ENCODE measurements at regions not wholly inside any gene's neighbourhood (a gene's known extent, or its start where the extent isn't known, plus 50 kb on each side); places are given as distances from the start of the nearest gene placed in this dataset.

- Mint-ChIP-seq H3K27me3 (ENCODE audit: low read depth) (no peaks in the 10 kb centered on the region), H3K36me3 (ENCODE audit: insufficient read depth) (peaks cover 2% of the 10 kb centered on the region), H3K4me3 (no peak overlapping the region), H3K4me1 (ENCODE audit: low read depth) (no peaks in the 10 kb centered on the region), H3K9me3 (peaks cover 13% of the 10 kb centered on the region)
- DNase-seq: no peak
- no peak for ATAC-seq
Observed at GRCh38 chr16:72427051-72427782, 255.3 kb upstream of the PMFBP1 start.

- Mint-ChIP-seq H3K4me3 (no peak overlapping the region), H3K36me3 (ENCODE audit: insufficient read depth) (peaks cover 2% of the 10 kb centered on the region), H3K9me3 (peaks cover 17% of the 10 kb centered on the region), H3K4me1 (ENCODE audit: low read depth) (no peaks in the 10 kb centered on the region), H3K27me3 (ENCODE audit: low read depth) (no peaks in the 10 kb centered on the region)
- no peak for ATAC-seq
- no peak for DNase-seq
Observed at GRCh38 chr16:72426386-72426785, 254.4 kb upstream of the PMFBP1 start.

- Mint-ChIP-seq H3K9me3 (peaks cover 22% of the 10 kb centered on the region), H3K36me3 (ENCODE audit: insufficient read depth) (peaks cover 2% of the 10 kb centered on the region), H3K4me1 (ENCODE audit: low read depth) (no peaks in the 10 kb centered on the region), H3K4me3 (no peak overlapping the region), H3K27me3 (ENCODE audit: low read depth) (no peaks in the 10 kb centered on the region)
- ATAC-seq: no peak
- no peak for DNase-seq
Observed at GRCh38 chr16:72425571-72426341, 253.8 kb upstream of the PMFBP1 start.

DNA sequence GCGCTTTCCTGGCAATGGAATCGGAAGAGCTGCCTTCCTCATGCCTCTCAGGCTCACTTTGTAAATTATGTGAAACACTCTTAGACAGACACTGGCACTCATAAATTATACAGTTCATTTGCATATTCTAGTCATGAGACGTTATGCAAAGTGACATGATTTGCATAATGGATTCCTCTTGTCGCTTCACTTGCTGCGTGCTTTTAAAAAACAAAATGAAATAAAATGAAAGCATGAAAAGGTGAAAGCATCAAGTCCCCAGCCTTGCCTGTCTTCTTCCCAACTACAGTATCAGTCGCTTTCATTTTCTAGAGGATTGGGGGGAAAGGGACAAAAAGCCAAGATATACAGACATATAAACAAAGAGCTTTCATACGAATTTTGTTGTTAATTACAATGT is 252.8 kb upstream of the PMFBP1 start:
- Mint-ChIP-seq H3K4me3 (no peak overlapping the region), H3K9me3 (peaks cover 22% of the 10 kb centered on the region), H3K4me1 (ENCODE audit: low read depth) (no peaks in the 10 kb centered on the region), H3K36me3 (ENCODE audit: insufficient read depth) (peaks cover 2% of the 10 kb centered on the region), H3K27me3 (ENCODE audit: low read depth) (no peaks in the 10 kb centered on the region)
- DNase-seq (no peak), ATAC-seq (no peak)

DNA sequence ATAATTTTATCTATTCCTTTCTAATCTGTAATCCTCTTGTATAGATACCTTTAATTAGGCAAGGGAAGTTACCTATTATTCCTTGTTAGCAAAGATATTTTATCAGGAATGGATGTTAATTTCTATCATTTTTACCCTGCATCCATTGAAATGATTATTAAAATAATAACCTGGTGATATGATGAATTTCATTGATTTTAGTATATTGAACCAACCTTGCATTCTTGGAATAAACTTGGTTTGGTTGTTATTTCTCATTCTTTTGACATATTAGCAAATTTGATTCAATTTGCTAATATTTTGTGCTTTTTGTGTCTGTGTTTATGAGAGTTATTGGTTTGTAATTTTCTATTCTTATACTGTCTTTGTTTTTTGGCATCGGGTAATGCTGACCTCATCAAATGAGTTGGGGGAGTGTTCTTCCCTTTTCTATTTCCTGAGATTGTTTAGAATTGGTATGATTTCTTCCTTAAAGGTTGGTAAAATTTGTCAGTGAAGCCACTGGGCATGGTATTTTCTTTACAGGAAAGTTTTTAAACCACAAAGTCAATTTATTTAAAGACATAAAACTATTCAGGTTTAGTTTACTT is 250.4 kb upstream of the PMFBP1 start:
- H3K9me3 Mint-ChIP-seq: peaks cover 22% of the 10 kb centered on the region
- no peaks in the 10 kb centered on the region for H3K27me3 Mint-ChIP-seq (ENCODE audit: low read depth)
- H3K4me3 Mint-ChIP-seq: no peak overlapping the region
- ATAC-seq (no peak), DNase-seq (no peak)
- no peaks in the 10 kb centered on the region for H3K4me1 Mint-ChIP-seq (ENCODE audit: low read depth)
- H3K36me3 Mint-ChIP-seq (ENCODE audit: insufficient read depth): peaks cover 2% of the 10 kb centered on the region

DNA sequence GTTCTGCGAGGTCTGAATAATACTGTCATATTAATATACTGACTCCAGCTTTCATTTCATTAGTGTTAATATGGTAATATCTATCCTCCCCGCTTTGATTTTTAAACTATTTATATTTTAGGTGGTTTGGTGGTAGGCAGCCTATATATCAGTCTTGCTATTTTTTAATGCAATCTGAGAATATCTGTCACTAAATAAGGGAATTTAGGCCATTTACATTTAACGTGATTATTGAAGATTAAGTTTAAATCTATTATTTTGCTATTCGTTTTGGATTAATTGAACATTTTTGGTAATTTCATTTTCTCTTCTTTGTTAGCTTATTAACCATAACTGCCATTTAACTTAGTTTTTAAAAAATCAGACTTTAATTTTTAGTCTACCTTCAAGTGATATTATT is 247.7 kb upstream of the PMFBP1 start:
- Mint-ChIP-seq H3K4me3 (no peak overlapping the region), H3K27me3 (ENCODE audit: low read depth) (no peaks in the 10 kb centered on the region), H3K4me1 (ENCODE audit: low read depth) (peaks cover 2% of the 10 kb centered on the region), H3K9me3 (peaks cover 25% of the 10 kb centered on the region), H3K36me3 (ENCODE audit: insufficient read depth) (peaks cover 2% of the 10 kb centered on the region)
- DNase-seq: no peak
- ATAC-seq: no peak

DNA sequence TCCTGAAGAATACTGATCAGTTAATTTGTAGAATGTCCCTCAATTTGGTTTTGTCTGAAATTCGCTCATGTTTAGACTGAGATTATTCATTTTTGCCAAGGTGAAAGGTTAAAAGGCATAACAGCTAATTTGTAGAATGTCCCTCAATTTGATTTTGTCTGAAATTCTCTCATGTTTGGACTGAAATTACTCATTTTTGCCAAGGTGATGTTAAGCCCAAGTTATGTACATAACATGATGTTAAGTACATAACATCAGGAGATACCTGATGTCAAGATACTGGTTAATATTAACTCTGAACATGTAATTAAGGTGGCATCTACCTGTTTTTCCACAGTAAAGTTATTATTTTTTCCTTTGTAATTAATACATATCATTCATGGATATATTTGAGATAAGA is 243.4 kb upstream of the PMFBP1 start:
- H3K9me3 Mint-ChIP-seq: peaks cover 3% of the 10 kb centered on the region
- H3K36me3 Mint-ChIP-seq (ENCODE audit: insufficient read depth): no peaks in the 10 kb centered on the region
- no peak overlapping the region for H3K4me3 Mint-ChIP-seq
- peaks cover 2% of the 10 kb centered on the region for H3K4me1 Mint-ChIP-seq (ENCODE audit: low read depth)
- ATAC-seq: no peak
- H3K27me3 Mint-ChIP-seq (ENCODE audit: low read depth): no peaks in the 10 kb centered on the region
- no peak for DNase-seq

DNA sequence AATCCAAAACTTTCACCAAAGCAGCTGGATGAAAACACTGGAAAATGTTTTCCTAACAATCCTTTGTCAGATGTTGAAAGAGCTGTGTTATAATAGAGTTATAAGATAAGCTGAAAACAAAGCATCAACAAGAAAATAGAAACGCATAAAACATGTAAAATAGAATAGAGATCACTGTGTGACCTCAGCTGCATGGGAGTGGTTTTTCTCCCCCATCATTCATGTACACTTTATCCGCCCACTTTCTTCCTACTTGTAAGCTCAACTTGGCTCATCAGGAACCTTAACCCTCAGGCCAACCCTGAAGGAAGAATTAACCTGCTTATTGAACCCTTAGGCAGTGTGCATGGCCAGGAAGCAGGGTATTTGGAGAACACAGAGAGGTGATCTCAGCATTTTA is 238.5 kb upstream of the PMFBP1 start:
- Mint-ChIP-seq H3K27me3 (ENCODE audit: low read depth) (no peaks in the 10 kb centered on the region), H3K9me3 (peaks cover 3% of the 10 kb centered on the region), H3K4me3 (no peak overlapping the region), H3K4me1 (ENCODE audit: low read depth) (peaks cover 2% of the 10 kb centered on the region), H3K36me3 (ENCODE audit: insufficient read depth) (no peaks in the 10 kb centered on the region)
- DNase-seq (no peak), ATAC-seq (no peak)

DNA sequence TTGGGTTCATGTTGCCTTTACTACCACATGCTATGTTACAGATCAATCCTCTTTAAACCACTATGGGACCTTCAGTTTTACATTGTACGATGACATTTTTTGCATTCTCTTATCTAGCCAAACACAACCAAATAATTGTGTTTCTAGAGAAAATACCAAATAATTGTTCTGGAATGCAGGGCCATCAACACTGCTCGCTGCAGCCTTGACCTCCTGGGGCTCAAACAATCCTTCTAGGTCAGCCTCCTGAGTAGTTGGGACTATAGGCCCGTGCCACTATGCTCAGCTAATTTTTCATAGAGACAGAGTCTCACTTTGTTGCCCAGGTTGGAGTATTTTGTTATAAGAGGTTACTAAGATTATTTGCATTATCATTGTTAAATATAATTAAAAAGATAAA is 237.5 kb upstream of the PMFBP1 start:
- Mint-ChIP-seq H3K9me3 (no peaks in the 10 kb centered on the region), H3K36me3 (ENCODE audit: insufficient read depth) (no peaks in the 10 kb centered on the region), H3K4me3 (no peak overlapping the region), H3K27me3 (ENCODE audit: low read depth) (no peaks in the 10 kb centered on the region), H3K4me1 (ENCODE audit: low read depth) (no peaks in the 10 kb centered on the region)
- ATAC-seq (no peak), DNase-seq (no peak)

DNA sequence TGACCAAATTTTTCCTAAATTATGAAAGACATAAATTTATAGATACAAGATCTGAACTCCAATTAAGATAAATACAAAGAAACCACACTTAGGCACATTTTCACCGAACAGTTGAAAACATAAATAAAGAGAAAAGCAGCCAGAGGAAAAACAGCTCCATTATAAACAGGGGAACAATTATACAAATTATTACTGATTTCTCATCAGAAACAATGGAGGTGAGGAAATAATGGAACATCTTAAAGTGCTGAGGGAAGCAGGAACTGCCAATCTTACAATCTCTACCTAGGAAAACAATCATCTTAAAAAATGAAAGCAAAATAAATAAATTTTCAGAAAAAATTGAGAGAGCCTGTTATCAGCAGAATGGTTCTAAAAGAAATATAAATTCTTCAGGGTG is 234.4 kb upstream of the PMFBP1 start:
- Mint-ChIP-seq H3K27me3 (ENCODE audit: low read depth) (no peaks in the 10 kb centered on the region), H3K4me3 (no peak overlapping the region), H3K4me1 (ENCODE audit: low read depth) (no peaks in the 10 kb centered on the region), H3K9me3 (no peaks in the 10 kb centered on the region), H3K36me3 (ENCODE audit: insufficient read depth) (no peaks in the 10 kb centered on the region)
- ATAC-seq: no peak
- DNase-seq: no peak

DNA sequence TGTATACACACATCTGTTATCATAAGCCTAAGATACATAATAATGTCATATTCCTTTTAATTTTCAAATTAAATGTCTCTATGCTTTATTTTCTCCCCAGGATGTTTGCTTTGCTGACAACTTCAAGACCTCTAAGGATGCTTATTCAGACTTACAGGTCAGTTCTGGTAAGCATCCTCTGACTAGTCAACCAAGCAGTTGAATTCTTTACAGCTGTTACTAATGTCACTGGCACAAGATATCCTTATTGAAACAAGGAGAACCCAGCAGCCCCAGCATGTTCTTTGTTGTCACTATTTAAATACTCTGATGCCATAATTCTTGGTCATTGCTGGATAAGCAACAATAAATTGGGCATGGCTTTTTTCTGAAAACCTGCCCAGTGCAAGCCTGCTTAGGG is 232.3 kb upstream of the PMFBP1 start:
- no peak overlapping the region for H3K4me3 Mint-ChIP-seq
- H3K4me1 Mint-ChIP-seq (ENCODE audit: low read depth): no peaks in the 10 kb centered on the region
- ATAC-seq (no peak), DNase-seq (no peak)
- H3K36me3 Mint-ChIP-seq (ENCODE audit: insufficient read depth): no peaks in the 10 kb centered on the region
- H3K27me3 Mint-ChIP-seq (ENCODE audit: low read depth): no peaks in the 10 kb centered on the region
- no peaks in the 10 kb centered on the region for H3K9me3 Mint-ChIP-seq

- H3K9me3 Mint-ChIP-seq: no peaks in the 10 kb centered on the region
- DNase-seq (no peak), ATAC-seq (no peak)
- no peak overlapping the region for H3K4me3 Mint-ChIP-seq
- H3K4me1 Mint-ChIP-seq (ENCODE audit: low read depth): no peaks in the 10 kb centered on the region
- H3K36me3 Mint-ChIP-seq (ENCODE audit: insufficient read depth): no peaks in the 10 kb centered on the region
- H3K27me3 Mint-ChIP-seq (ENCODE audit: low read depth): no peaks in the 10 kb centered on the region
Observed at GRCh38 chr16:72401084-72401361, 229.1 kb upstream of the PMFBP1 start.

GRCh38 chr16:72400257-72401083 is 228.5 kb upstream of the PMFBP1 start:
- Mint-ChIP-seq H3K27me3 (ENCODE audit: low read depth) (no peaks in the 10 kb centered on the region), H3K4me3 (no peak overlapping the region), H3K9me3 (no peaks in the 10 kb centered on the region), H3K36me3 (ENCODE audit: insufficient read depth) (no peaks in the 10 kb centered on the region), H3K4me1 (ENCODE audit: low read depth) (no peaks in the 10 kb centered on the region)
- DNase-seq (no peak), ATAC-seq (no peak)

- H3K4me3 Mint-ChIP-seq: no peak overlapping the region
- no peaks in the 10 kb centered on the region for H3K27me3 Mint-ChIP-seq (ENCODE audit: low read depth)
- ATAC-seq (no peak), DNase-seq (no peak)
- no peaks in the 10 kb centered on the region for H3K4me1 Mint-ChIP-seq (ENCODE audit: low read depth)
- H3K36me3 Mint-ChIP-seq (ENCODE audit: insufficient read depth): no peaks in the 10 kb centered on the region
- peaks cover 2% of the 10 kb centered on the region for H3K9me3 Mint-ChIP-seq
Observed at GRCh38 chr16:72399811-72400210, 227.9 kb upstream of the PMFBP1 start.

All from activated T-cell treated with anti-CD3 and anti-CD28 coated beads, Interleukin-2, amount 50 U/mL, for 4 hours (primary cell).